ENCODE measurements at regions not wholly inside any gene's neighbourhood (a gene's known extent, or its start where the extent isn't known, plus 50 kb on each side); places are given as distances from the start of the nearest gene placed in this dataset.

DNA sequence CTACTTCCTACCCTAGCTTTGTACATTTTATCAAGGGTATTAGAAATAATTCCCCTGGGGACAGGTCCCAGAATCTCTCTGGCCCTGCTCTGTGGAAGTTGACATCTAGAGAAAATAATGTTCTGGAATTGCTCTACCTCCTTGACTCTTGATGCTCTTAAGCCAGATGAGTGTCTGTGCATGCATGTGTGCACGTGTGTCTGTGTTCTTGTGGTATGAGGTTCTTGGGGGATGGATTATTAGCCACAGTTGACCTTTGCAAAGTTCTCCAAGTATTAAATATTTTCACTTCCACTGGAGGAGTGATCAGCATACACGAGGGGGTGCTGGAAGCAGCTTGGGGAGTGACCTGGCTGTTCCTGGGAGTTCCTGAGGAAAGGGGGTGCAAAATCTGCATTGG, 61.2 kb upstream of the PELI1 start:
- no peak overlapping the region for H3K4me3 ChIP-seq (ENCODE audit: control insufficient read depth, low read depth, low read length)
- DNase-seq (ENCODE audit: low read depth) = no peak
- TF ChIP-seq, protein P1, sequence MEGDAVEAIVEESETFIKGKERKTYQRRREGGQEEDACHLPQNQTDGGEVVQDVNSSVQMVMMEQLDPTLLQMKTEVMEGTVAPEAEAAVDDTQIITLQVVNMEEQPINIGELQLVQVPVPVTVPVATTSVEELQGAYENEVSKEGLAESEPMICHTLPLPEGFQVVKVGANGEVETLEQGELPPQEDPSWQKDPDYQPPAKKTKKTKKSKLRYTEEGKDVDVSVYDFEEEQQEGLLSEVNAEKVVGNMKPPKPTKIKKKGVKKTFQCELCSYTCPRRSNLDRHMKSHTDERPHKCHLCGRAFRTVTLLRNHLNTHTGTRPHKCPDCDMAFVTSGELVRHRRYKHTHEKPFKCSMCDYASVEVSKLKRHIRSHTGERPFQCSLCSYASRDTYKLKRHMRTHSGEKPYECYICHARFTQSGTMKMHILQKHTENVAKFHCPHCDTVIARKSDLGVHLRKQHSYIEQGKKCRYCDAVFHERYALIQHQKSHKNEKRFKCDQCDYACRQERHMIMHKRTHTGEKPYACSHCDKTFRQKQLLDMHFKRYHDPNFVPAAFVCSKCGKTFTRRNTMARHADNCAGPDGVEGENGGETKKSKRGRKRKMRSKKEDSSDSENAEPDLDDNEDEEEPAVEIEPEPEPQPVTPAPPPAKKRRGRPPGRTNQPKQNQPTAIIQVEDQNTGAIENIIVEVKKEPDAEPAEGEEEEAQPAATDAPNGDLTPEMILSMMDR (IDR thresholded peaks at IDR 0.05; ENCODE audit: control insufficient read depth, insufficient read depth, low read depth, low read length, missing control alignments) = no peak

GRCh38 chr2:64207573-64207972, 63.4 kb upstream of the PELI1 start:
- no peak for DNase-seq (ENCODE audit: low read depth)
- TF ChIP-seq, protein P1 (IDR thresholded peaks at IDR 0.05; ENCODE audit: control insufficient read depth, insufficient read depth, low read depth, low read length, missing control alignments) = no peak
- H3K4me3 ChIP-seq (ENCODE audit: control insufficient read depth, low read depth, low read length) = no peak overlapping the region

DNA sequence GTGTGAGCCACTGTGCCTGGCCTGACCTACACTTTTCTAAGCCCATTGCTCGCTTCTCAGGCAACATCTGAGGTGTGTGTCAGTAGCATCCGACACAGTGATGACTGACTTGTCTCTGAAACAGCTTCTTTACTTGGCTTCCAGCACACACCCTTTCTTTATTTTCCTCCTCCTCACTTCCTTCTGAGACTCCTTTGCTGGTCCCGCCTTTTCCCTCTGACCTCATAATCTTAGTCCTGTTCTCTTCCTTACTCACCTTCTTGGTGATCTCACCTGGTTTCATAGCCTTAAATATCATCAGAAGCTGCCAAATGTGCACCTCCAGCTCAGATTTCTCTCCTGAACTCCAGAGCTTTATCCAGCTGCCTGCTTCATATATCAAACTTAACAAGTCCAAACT, 66.6 kb upstream of the PELI1 start:
- no peak overlapping the region for H3K4me3 ChIP-seq (ENCODE audit: control insufficient read depth, low read depth, low read length)
- TF ChIP-seq, protein P1 (IDR thresholded peaks at IDR 0.05; ENCODE audit: control insufficient read depth, insufficient read depth, low read depth, low read length, missing control alignments) = no peak
- no peak for DNase-seq (ENCODE audit: low read depth)

- TF ChIP-seq, protein P1 (IDR thresholded peaks at IDR 0.05; ENCODE audit: control insufficient read depth, insufficient read depth, low read depth, low read length, missing control alignments) = no peak
- DNase-seq (ENCODE audit: low read depth) = no peak
- no peak overlapping the region for H3K4me3 ChIP-seq (ENCODE audit: control insufficient read depth, low read depth, low read length)
These were observed 67.2 kb upstream of the PELI1 start for GRCh38 chr2:64211276-64211921.

GRCh38 chr2:64212346-64212745, 68.1 kb upstream of the PELI1 start:
- TF ChIP-seq, protein P1 (IDR thresholded peaks at IDR 0.05; ENCODE audit: control insufficient read depth, insufficient read depth, low read depth, low read length, missing control alignments) = no peak
- DNase-seq (ENCODE audit: low read depth) = peak; percentile 81
- no peak overlapping the region for H3K4me3 ChIP-seq (ENCODE audit: control insufficient read depth, low read depth, low read length)

DNA sequence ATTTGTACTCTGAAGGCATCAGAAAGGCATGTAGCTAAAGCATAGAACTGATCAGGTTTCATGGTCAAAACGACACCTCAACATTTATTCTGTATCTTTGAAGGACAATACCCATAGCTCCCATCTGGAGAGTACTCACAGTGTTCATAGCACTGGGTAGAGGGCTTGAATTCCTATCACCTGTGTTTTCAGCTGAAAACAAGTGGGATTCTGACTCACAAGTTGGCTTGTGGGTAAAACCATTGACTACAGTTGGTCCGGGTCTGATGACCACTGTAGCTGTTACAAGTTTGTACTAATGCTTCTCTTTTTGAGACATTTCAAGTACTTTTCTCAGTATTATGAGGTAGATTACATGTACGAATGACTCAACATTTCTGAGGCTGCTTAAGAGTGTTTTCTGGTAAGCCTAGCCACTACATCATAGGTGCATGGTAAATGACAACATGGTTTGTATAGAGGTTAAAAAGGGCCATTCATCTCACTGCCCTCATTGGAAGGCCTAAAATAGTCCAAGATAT, 68.6 kb upstream of the PELI1 start:
- TF ChIP-seq, protein P1 (IDR thresholded peaks at IDR 0.05; ENCODE audit: control insufficient read depth, insufficient read depth, low read depth, low read length, missing control alignments) = no peak
- no peak overlapping the region for H3K4me3 ChIP-seq (ENCODE audit: control insufficient read depth, low read depth, low read length)
- no peak for DNase-seq (ENCODE audit: low read depth)
